HG03064 (cell line): ENCODE measurements at regions not wholly inside any gene's neighbourhood (a gene's known extent, or its start where the extent isn't known, plus 50 kb on each side); places are given as distances from the start of the nearest gene placed in this dataset.

Source experiments
- ATAC-seq: cut with Tn5 transposase; IDR thresholded peaks from one replicate; pipeline ENCODE4 v1.9.1; 2021; ENCODE audit warnings: low read depth; ENCODE audit not compliant: unreplicated experiment

- ATAC-seq = no peak
Measured at GRCh38 chr10:128629111-128630096, 503.2 kb upstream of the MKI67 start.

DNA sequence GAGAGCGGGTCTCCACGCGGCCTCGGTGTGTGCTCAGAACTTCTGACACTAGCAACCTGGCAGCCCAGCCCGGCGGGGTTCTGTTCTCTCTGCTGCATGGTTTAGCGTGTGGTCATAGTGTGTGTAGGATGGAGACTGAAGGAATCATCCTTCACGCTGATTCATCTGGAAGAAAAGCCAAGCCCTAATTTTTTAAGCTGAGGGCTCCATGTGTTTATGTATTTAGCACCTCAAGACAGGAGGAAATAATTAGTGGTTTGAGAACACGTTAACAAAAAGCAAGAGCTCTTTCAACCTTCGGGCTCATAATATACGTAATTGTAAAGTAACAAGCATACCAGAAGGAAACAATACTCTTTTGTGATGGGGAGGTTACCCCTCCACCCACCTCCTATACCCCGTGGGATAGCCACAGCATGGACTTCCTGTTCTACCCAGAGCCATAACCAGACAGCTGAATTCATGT is 504.6 kb upstream of the MKI67 start:
- ATAC-seq = no peak

- no peak for ATAC-seq
Measured at GRCh38 chr10:128631801-128632241, 505.6 kb upstream of the MKI67 start.

DNA sequence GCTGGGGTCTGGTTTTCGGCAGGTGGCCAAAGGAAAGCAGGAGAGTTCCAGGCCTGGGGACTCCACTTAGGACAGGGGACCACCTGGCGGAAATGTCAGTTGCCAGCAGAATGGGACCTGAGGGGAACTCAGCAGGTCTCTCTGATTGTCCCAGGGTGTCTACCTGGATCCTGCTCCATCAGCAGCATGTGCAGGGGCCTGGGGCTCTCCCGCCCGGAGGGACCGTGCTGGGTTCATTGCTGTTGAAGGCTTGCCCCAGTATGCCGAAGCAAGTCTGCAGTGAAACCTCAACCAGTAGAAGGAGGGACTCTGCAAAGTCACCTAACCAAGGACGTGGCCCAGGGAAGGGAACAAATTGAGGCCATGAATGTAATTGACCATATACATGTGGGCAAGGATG is 506.5 kb upstream of the MKI67 start:
- no peak for ATAC-seq

GRCh38 chr10:128633864-128634540 is 507.8 kb upstream of the MKI67 start:
- ATAC-seq = no peak

DNA sequence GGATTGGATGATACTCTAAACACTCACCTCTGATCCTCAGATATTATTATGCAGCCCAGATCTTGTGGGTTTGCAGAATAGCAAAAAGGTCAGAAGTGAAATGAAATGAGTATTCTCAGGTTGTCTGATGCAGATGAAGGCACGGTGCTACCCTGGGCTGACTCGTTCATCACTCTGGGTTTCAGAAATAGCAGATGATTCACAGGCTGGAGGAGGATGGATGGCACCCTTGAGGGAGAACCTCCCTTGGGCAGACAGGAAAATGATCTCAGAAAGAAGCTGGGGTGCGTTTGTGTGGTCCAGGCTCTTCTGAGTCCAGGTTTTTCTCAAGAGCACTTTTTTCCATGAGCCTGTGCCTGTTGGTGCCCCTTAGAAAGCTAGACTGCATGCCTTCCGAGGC is 515.8 kb upstream of the MKI67 start:
- no peak for ATAC-seq

GRCh38 chr10:128642502-128642901 is 516.3 kb upstream of the MKI67 start:
- ATAC-seq = no peak

DNA sequence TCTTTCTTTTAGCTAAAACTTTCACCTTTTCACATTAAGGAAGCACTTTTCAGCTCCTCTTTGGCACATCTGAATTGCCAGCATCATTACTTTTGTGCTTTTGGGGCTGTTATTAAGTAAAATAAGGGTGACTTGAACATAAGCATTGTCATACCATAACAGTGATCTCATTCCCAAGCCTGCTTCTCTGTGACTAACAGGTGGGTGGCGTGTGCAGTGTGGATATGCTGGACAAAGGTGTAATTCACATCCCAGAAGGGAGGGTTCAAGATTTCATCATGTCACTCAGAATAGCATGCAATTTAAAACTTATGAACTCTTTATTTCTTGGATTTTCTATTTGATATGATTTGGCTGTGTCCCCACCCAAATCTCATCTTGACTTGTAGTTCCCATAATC is 517.4 kb upstream of the MKI67 start:
- ATAC-seq = no peak

GRCh38 chr10:128645486-128645885 is 519.3 kb upstream of the MKI67 start:
- ATAC-seq = no peak

GRCh38 chr10:128646956-128647355 is 520.7 kb upstream of the MKI67 start:
- no peak for ATAC-seq

DNA sequence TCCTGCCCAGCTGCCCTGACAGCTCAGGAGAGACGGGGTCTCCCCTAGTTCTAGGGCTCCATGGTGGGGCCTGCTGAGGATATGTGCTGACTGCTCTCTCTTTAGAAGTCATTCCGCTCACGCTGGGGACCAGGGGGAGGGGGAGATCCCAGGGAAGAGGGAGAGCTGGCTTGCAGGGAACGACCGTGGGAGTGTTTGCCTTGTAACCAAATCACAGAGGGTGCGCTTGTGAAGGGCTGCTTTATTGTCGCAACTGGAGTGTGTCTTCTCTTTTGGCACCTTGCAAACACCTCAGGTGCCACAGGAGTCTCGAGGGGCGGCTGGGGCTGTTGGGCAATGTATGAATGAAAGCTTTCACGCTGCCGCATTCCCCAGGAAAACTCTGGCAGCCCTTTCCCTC is 531.3 kb upstream of the MKI67 start:
- ATAC-seq = no peak

- no peak for ATAC-seq
Measured at GRCh38 chr10:128660726-128661125, 534.5 kb upstream of the MKI67 start.

- no peak for ATAC-seq
Measured at GRCh38 chr10:128661404-128662197, 535.4 kb upstream of the MKI67 start.

DNA sequence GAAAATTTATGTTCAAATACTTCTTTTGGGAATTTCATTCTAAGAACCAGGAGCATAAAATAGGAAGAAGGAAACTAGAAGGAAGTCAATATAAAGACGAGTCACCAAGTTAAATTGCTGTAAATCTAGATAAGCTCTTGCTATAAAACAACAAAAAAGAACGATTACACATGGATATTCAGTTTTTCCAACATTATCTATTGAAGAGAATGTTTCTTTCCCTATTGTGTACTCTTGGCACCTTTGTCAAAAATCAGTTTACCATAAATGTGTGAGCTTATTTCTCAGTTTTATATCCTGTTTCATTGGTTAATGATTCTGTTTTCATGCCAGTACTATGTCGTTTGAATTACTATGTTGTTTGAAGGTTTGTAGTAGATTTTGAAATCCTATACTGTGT is 536.3 kb upstream of the MKI67 start:
- ATAC-seq = no peak

GRCh38 chr10:128664729-128665128 is 538.5 kb upstream of the MKI67 start:
- no peak for ATAC-seq

DNA sequence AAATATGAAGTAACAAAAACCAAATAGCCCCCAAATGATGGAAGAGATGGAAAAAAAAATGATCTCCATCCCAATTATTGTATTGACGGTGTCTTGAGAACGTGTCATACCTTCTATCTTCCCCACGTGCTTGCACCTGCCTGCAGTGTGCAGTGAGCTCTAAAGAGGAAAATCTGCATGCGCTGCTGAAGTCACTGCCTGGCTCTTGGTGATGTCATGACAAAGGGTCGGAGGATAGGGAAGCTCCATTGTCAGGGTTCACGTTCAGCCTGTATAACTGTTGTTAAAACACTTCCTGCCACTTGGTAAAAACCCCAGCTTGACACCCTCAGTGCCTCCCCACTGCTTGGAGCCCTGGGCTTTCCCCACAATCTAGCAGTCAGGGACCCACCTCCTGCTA is 549.2 kb upstream of the MKI67 start:
- ATAC-seq = no peak

- ATAC-seq = no peak
Measured at GRCh38 chr10:128680116-128680515, 553.9 kb upstream of the MKI67 start.

DNA sequence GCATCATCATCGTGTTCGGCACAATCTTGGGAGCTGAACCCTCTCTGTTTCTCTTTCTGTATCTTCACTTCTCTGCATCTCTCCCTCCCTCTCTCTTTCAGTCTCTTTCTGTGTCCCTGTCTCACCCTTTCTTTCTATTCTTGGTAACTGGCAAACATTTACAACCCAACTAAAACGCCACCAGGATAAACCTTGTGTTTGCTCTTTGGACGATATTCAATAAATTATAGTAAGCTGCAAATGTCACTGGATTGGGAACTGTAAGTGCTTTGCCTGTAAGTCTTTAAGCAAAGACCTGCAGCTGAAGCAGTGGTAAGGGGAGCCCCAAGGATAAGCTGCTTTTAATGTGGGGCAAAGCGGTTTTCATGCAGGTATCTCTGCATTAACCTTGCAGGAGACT is 558.0 kb upstream of the MKI67 start:
- ATAC-seq = no peak

- no peak for ATAC-seq
Measured at GRCh38 chr10:128686630-128687278, 560.5 kb upstream of the MKI67 start.

- no peak for ATAC-seq
Measured at GRCh38 chr10:128687408-128687807, 561.2 kb upstream of the MKI67 start.
